ENCODE measurements at regions not wholly inside any gene's neighbourhood (a gene's known extent, or its start where the extent isn't known, plus 50 kb on each side); places are given as distances from the start of the nearest gene placed in this dataset.

DNA sequence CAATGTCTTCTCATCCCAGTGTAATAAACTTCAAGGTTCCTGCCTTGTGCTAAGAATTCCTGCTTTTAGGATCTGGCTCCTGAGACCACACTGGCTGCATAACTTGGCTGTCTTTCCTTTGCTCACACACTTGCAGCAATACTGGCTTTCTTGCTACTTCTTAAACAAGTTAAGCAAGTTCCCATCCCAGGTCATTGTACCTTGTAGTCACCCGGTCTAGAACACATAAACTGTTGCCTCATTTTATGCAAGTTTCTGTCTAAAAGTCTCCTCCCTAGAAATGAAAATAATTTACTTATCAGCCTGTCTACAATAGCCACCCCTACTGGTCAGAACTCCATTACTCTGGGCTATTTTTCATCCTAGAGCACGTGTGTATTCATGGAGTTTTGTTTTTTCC is 887.9 kb upstream of the FAM98A start (continued):
- TF ChIP-seq, protein P1, sequence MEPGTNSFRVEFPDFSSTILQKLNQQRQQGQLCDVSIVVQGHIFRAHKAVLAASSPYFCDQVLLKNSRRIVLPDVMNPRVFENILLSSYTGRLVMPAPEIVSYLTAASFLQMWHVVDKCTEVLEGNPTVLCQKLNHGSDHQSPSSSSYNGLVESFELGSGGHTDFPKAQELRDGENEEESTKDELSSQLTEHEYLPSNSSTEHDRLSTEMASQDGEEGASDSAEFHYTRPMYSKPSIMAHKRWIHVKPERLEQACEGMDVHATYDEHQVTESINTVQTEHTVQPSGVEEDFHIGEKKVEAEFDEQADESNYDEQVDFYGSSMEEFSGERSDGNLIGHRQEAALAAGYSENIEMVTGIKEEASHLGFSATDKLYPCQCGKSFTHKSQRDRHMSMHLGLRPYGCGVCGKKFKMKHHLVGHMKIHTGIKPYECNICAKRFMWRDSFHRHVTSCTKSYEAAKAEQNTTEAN (CRISPR knock-in tag; IDR thresholded peaks at IDR 0.05) = no peak
- TF ChIP-seq NR3C1 (CRISPR knock-in tag; conservative IDR thresholded peaks at IDR 0.05; ENCODE audit: low read depth) = no peak
- TF ChIP-seq ZBTB21 (CRISPR knock-in tag; IDR thresholded peaks at IDR 0.05; ENCODE audit: borderline replicate concordance) = no peak
- TF ChIP-seq, protein P2, sequence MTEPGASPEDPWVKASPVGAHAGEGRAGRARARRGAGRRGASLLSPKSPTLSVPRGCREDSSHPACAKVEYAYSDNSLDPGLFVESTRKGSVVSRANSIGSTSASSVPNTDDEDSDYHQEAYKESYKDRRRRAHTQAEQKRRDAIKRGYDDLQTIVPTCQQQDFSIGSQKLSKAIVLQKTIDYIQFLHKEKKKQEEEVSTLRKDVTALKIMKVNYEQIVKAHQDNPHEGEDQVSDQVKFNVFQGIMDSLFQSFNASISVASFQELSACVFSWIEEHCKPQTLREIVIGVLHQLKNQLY (CRISPR knock-in tag; IDR thresholded peaks at IDR 0.05) = no peak

DNA sequence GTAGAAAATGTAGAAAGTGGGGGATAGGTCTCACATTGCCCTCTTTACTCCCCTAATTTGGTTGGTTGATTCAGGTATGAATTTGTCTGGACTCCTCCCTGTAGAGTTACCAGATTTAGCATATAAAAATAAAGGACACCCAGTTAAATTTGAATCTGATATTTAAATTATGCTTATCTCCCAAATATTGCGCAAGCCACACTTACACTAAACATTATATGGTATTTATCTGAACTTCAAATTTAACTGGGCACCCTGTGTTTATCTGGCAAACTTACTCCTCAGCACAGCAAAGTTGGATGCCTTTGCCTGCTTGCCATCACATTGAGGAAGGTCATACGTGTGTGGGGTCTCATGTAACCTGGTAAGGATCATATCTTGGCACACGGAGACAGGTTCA is 882.4 kb upstream of the FAM98A start:
- no peak for ATAC-seq
- Mint-ChIP-seq H3K27me3 (ENCODE audit: low read depth) (no peaks in the 10 kb centered on the region), H3K4me3 (no peak overlapping the region), H3K27ac (no peak overlapping the region), H3K36me3 (no peaks in the 10 kb centered on the region), H3K9me3 (peaks cover 15% of the 10 kb centered on the region), H3K4me1 (0 out of 2 replicates have a peak, but pooled peaks cover 3% of the 10 kb centered on the region)
- POLR2A ChIA-PET = no interaction called here
- TF ChIP-seq NFATC4 (CRISPR knock-in tag; IDR thresholded peaks at IDR 0.05) (no peak), FOXK1 (CRISPR knock-in tag; IDR thresholded peaks at IDR 0.05) (no peak)
- TF ChIP-seq, protein P3, sequence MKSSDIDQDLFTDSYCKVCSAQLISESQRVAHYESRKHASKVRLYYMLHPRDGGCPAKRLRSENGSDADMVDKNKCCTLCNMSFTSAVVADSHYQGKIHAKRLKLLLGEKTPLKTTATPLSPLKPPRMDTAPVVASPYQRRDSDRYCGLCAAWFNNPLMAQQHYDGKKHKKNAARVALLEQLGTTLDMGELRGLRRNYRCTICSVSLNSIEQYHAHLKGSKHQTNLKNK (CRISPR knock-in tag; IDR thresholded peaks at IDR 0.05) = no peak
- TF ChIP-seq, protein P4, sequence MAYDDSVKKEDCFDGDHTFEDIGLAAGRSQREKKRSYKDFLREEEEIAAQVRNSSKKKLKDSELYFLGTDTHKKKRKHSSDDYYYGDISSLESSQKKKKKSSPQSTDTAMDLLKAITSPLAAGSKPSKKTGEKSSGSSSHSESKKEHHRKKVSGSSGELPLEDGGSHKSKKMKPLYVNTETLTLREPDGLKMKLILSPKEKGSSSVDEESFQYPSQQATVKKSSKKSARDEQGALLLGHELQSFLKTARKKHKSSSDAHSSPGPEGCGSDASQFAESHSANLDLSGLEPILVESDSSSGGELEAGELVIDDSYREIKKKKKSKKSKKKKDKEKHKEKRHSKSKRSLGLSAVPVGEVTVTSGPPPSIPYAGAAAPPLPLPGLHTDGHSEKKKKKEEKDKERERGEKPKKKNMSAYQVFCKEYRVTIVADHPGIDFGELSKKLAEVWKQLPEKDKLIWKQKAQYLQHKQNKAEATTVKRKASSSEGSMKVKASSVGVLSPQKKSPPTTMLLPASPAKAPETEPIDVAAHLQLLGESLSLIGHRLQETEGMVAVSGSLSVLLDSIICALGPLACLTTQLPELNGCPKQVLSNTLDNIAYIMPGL (CRISPR knock-in tag; IDR thresholded peaks at IDR 0.05) = no peak
- no peak for DNase-seq (ENCODE audit: low spot score)
- CTCF ChIA-PET = no interaction called here

DNA sequence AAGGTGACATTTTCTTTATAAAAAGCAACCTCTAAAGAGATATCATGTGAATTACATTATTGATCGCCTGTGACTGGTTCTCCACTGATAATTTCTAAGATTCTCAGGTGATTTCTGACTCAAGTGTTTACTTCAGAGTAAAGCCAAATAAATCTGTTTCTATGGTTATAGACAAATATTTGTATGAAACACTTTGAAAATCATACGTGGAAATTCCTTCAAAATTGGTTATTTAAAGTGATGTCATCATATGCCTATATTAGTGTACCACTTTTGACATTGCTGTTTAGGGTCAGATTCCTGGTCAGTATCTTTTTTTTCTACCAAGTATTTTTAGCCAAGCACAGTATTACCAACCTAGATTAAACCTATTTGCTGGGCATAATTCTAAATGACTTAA is 881.3 kb upstream of the FAM98A start:
- DNase-seq (ENCODE audit: low spot score) (no peak), ATAC-seq (no peak)
- Mint-ChIP-seq H3K36me3 (no peaks in the 10 kb centered on the region), H3K27ac (no peak overlapping the region), H3K27me3 (ENCODE audit: low read depth) (no peaks in the 10 kb centered on the region), H3K4me1 (0 out of 2 replicates have a peak, but pooled peaks cover 3% of the 10 kb centered on the region), H3K9me3 (peaks cover 16% of the 10 kb centered on the region), H3K4me3 (no peak overlapping the region)
- ChIA-PET POLR2A (no interaction called here), CTCF (no interaction called here)
- TF ChIP-seq, protein P5, sequence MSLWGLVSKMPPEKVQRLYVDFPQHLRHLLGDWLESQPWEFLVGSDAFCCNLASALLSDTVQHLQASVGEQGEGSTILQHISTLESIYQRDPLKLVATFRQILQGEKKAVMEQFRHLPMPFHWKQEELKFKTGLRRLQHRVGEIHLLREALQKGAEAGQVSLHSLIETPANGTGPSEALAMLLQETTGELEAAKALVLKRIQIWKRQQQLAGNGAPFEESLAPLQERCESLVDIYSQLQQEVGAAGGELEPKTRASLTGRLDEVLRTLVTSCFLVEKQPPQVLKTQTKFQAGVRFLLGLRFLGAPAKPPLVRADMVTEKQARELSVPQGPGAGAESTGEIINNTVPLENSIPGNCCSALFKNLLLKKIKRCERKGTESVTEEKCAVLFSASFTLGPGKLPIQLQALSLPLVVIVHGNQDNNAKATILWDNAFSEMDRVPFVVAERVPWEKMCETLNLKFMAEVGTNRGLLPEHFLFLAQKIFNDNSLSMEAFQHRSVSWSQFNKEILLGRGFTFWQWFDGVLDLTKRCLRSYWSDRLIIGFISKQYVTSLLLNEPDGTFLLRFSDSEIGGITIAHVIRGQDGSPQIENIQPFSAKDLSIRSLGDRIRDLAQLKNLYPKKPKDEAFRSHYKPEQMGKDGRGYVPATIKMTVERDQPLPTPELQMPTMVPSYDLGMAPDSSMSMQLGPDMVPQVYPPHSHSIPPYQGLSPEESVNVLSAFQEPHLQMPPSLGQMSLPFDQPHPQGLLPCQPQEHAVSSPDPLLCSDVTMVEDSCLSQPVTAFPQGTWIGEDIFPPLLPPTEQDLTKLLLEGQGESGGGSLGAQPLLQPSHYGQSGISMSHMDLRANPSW (CRISPR knock-in tag; conservative IDR thresholded peaks at IDR 0.05; ENCODE audit: low read depth) = no peak
- TF ChIP-seq, protein P4 (CRISPR knock-in tag; IDR thresholded peaks at IDR 0.05) = no peak
- TF ChIP-seq, protein P6, sequence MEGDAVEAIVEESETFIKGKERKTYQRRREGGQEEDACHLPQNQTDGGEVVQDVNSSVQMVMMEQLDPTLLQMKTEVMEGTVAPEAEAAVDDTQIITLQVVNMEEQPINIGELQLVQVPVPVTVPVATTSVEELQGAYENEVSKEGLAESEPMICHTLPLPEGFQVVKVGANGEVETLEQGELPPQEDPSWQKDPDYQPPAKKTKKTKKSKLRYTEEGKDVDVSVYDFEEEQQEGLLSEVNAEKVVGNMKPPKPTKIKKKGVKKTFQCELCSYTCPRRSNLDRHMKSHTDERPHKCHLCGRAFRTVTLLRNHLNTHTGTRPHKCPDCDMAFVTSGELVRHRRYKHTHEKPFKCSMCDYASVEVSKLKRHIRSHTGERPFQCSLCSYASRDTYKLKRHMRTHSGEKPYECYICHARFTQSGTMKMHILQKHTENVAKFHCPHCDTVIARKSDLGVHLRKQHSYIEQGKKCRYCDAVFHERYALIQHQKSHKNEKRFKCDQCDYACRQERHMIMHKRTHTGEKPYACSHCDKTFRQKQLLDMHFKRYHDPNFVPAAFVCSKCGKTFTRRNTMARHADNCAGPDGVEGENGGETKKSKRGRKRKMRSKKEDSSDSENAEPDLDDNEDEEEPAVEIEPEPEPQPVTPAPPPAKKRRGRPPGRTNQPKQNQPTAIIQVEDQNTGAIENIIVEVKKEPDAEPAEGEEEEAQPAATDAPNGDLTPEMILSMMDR (IDR thresholded peaks at IDR 0.05) = no peak
- TF ChIP-seq, protein P2 (CRISPR knock-in tag; IDR thresholded peaks at IDR 0.05) = no peak
- TF ChIP-seq, protein P1 (CRISPR knock-in tag; IDR thresholded peaks at IDR 0.05) = no peak
- TF ChIP-seq RELA (CRISPR knock-in tag; IDR thresholded peaks at IDR 0.05; ENCODE audit: borderline replicate concordance) = no peak
- TF ChIP-seq ZNF219 (CRISPR knock-in tag; IDR thresholded peaks at IDR 0.05; ENCODE audit: borderline replicate concordance) = no peak
- no peak for TF ChIP-seq TEAD1 (CRISPR knock-in tag; IDR thresholded peaks at IDR 0.05)
- TF ChIP-seq, protein P7, sequence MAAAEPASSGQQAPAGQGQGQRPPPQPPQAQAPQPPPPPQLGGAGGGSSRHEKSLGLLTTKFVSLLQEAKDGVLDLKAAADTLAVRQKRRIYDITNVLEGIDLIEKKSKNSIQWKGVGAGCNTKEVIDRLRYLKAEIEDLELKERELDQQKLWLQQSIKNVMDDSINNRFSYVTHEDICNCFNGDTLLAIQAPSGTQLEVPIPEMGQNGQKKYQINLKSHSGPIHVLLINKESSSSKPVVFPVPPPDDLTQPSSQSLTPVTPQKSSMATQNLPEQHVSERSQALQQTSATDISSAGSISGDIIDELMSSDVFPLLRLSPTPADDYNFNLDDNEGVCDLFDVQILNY (CRISPR knock-in tag; IDR thresholded peaks at IDR 0.05) = no peak
- no peak for TF ChIP-seq ZNF121 (CRISPR knock-in tag; IDR thresholded peaks at IDR 0.05)
- no peak for TF ChIP-seq TP53 (CRISPR knock-in tag; IDR thresholded peaks at IDR 0.05)

Data from WTC11 (cell line).